Fibroblast of peridontal ligament (primary cell): ENCODE measurements at regions not wholly inside any gene's neighbourhood (a gene's known extent, or its start where the extent isn't known, plus 50 kb on each side); places are given as distances from the start of the nearest gene placed in this dataset.
"Not testable (repeated sequence)": the region's sequence is repeated elsewhere in the genome, so short reads cannot be mapped to it uniquely, and the experiment has no call there.

Experiments
- DNase-seq: peaks from one replicate; pipeline ENCODE4 v3.0.0-alpha.2; 2010; ENCODE audit errors: extremely low read depth

GRCh38 chr1:16794609-16795008 lies 54.3 kb downstream of the RNU1-4 start:
- not testable (repeated sequence) for DNase-seq

GRCh38 chr1:16795119-16795518 lies 54.8 kb downstream of the RNU1-4 start:
- DNase-seq = not testable (repeated sequence)

GRCh38 chr1:16796179-16796578 lies 55.9 kb downstream of the RNU1-4 start:
- not testable (repeated sequence) for DNase-seq

- DNase-seq = peak; percentile 37
Observed at GRCh38 chr1:16796625-16797046, 56.3 kb downstream of the RNU1-4 start.

- not testable (repeated sequence) for DNase-seq
Observed at GRCh38 chr1:16797065-16797464, 56.7 kb downstream of the RNU1-4 start.

GRCh38 chr1:16798050-16798449 lies 57.7 kb downstream of the RNU1-4 start:
- not testable (repeated sequence) for DNase-seq
